ENCODE measurements at regions not wholly inside any gene's neighbourhood (a gene's known extent, or its start where the extent isn't known, plus 50 kb on each side); places are given as distances from the start of the nearest gene placed in this dataset.
"Not testable (repeated sequence)": the region's sequence is repeated elsewhere in the genome, so short reads cannot be mapped to it uniquely, and the experiment has no call there.

DNA sequence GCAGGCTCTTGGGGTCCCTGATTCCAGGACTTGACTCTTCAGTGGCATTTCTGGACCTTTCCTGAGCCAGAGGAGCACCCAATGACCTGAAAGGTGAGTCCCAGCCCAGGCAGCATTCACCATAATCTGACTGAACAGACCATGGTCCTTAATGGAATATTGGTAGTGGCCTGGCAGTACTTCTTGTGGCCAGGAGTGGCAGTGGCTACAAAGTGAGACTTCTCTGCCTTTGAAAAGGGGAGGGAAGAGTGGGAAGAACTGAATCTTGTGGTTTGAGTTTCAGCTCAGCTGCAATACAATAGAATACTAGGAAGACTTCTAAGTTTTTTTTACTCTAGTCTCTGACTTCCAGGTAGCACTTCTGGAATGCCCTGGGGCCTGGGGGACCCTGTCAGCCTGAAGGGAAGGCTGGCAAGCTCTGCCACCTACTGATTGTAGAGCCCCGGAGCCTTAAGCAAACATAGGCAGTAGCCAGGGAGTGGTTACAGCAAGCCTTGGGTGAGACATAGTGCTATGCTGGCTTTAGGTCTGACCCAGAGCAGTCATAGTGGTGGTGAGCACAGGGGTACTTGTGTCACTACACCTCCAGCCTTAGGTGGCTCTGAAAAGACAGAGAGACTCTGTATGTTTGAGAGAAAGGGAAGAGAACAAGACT lies 674.2 kb upstream of the MANEA start:
- DNase-seq: no peak

DNA sequence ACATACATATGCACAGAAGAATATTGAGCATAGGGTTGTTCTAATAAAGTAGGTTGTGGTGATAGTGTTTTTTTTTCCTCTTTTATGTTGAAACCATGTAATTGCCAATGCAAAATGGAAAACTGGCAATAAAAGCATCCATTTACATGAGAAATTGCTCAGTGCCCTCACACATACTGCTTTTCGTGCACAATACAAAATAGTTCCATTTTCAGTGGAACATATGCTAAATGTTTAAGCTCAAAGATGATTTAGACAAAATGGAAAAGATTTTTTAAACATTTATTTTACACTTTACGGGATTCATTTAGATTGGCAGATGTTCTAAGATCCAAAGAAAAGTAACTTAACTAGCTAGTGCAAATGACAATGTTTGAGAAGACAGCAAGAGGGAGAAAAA lies 678.1 kb upstream of the MANEA start:
- DNase-seq: no peak

DNA sequence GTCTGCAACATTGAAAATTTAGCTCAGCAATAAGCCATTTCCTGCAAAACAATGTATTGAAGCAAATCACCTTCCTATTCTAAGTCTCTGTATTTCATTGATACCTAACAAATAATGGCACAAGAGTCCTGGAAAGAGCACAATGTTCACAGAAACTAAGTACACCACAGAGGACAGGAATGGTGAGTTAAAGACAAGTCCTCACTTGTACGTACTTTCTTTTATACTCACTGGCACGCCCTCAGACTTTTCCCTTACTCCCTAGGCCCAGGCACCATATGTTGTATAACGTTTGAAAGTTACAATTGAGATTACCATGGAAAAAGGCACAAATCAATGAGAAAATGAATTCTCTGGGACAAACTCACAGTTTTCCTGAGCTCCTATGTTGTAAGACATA lies 683.0 kb upstream of the MANEA start:
- DNase-seq: no peak

DNA sequence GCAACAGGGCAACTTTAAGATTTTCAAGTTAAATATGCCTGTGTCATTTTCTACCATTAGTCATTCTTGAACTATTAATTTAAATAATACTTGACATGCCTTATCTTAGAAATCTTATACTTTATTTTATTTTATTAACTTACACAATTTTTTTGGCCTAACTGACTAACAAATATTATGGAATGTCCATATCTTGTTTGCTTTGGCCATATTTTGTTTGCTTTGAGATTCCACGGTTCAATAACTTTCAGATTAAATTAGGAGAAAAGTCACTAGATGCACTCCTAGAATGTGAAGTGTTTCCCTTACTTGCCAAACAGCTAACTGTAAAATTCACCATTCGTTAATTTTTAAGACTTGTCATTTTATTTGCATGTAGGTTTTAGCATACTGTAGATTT lies 684.0 kb upstream of the MANEA start:
- no peak for DNase-seq

DNA sequence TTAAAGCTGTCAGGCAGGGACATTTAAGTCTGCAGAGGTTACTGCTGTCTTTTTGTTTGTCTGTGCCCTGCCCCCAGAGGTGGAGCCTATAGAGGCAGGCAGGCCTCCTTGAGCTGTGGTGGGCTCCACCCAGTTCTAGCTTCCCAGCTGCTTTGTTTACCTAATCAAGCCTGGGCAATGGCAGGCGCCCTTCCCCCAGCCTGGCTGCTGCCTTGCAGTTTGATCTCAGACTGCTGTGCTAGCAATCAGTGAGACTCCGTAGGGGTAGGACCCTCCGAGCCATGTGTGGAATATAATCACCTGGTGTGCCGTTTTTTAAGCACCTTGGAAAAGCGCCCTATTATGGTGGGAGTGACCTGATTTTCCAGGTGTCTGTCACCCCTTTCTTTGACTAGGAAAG lies 703.5 kb upstream of the MANEA start:
- DNase-seq: not testable (repeated sequence)

DNA sequence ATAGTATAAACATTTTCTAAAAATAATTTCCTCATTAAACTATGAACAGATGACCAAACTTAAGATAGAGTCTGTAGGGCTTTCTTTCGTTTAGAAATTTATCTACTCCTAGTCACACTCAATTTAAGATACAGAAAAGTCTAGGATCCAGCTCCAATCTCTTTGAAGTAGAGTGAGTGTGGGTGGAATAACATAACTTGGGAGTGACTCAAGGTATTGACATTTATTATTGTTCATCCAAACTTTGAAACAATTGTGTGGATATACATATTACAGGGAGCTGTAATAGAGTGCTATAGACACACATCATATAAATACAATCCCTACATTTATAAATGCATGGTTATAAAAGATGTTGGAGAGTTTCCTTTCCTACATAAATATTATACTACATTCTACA lies 715.2 kb upstream of the MANEA start:
- DNase-seq: no peak

DNA sequence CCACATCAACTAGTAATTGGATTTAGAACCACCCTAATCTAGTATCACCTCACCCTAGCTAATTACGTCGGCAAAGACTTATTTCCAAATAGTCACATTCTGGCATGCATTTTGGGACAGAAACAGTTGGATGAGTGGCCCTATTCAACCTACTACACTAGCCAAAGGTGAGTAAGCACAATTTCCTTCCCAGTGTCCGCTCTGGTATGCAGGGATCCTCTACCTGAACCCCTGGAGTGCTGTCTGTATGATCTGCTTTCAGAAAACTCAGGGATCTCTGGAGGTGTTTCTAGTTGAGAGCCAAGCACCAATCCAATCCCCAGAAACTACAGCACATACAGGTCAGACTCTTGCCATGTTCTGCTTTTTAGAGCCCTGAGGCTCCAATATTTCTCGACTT lies 717.4 kb upstream of the MANEA start:
- DNase-seq: no peak

DNA sequence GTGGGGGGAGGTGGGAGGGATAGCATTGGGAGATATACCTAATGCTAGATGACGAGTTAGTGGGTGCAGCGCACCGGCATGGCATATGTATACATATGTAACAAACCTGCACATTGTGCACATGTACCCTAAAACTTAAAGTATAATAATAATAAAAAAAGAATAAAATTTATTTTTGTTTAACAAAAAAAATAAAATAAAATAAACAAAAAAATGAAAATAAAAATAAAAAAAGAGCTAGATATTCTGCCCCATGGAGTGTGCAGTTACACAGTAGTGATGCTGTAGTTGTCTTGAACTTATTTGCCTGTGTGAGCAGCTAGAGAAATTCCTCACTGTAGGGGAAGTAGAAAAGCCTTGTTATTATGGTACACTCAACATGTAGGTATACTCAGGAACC lies 720.3 kb upstream of the MANEA start:
- not testable (repeated sequence) for DNase-seq

DNA sequence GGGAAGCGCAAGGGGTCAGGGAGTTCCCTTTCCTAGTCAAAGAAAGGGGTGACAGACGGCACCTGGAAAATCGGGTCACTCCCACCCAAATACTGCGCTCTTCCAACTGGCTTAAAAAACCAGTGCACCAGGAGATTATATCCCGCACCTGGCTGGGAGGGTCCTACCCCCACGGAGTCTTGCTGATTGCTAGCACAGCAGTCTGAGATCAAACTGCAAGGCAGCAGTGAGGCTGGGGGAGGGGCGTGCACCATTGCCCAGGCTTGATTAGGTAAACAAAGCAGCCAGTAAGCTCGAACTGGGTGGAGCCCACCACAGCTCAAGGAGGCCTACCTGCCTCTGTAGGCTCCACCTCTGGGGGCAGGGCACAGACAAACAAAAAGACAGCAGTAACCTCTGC lies 726.0 kb upstream of the MANEA start:
- not testable (repeated sequence) for DNase-seq

DNA sequence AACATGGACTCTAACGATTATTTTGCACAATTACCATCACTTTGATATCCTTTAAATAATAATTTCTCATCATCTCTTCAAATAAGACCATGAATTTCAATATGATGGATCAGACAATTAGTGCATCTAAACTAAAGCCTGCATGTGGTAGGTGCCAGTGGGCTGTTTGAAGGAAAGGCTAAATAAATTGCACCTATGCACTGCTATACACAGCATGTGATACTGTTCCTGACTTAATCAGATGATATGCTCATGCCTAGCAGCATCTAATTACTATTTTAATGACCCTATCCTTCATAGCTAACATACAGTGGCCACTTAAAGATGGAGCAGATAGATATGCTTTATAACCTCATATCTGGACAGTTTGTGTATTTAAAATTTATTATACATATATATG lies 731.6 kb upstream of the MANEA start:
- DNase-seq: no peak

DNA sequence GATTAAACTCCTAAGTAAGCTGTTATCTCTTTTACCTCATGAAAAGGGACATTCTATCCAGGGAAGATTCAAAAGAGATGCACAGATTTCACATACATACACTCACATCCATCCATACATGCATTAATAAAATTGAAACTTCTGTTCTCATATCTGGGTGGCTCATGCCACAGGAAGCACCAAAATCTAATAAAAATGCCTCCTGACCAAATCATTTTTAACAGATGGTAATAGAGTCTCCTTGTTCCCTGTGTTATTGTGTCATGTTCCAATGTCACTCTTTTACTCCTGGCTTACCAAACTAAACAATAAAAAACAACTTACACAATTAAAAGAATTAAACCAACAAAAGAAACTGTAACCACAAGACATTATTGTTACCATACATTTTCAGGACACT lies 742.1 kb upstream of the MANEA start:
- no peak for DNase-seq

DNA sequence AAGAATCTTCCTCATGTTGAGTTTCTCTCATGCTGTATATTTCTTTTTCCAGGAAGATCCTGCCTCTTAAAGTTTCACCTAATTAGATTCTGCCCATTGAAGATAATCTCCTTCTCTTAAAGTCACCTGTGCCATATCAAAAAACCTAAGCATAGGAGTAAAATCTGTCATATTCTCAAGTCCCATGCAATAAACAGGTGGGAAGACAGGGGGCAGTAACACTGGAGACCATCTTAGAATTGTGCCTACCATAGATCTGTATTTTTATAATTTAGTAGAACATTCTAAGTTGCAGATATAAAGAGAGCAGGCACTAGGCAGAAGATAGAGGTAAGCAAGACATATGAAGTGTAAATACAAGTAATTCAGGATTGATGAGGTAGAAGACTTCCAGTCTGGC lies 763.5 kb upstream of the MANEA start:
- DNase-seq: no peak

DNA sequence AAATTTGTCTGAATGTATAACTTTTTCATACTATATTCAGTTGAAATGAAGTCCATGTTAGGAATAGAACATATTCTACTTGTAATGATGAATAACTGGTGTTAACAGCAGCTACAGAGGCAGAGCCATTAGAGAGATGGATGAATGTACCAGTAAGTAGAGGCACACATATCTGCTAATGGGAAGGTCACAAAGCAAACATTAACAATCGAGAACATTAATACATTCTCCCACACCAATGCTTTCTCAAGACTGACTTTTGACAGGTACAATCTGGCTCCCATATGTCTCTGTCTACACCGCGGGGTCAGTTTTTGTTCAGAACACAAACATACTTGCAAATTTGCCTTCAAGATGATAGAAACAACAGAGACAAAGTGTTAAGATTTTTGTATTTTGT lies 776.0 kb upstream of the MANEA start:
- no peak for DNase-seq

DNA sequence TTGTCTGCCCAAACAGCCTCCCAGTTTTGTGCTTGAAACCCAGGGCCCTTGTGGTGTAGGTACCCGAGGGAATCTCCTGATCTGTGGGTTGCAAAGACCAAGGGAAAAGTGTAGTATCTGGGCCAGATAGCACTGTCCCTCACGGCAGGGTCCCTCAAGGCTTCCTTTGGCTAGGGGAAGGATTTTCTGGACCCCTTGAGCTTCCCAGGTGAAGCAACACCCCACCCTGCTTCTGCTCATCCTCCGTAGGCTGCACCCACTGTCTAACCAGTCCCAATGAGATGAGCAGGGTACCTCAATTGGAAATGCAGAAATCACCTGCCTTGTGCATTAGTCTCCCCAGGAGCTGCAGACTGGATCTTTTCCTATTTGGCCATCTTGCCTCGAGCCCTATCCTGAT lies 791.8 kb upstream of the MANEA start:
- no peak for DNase-seq

DNA sequence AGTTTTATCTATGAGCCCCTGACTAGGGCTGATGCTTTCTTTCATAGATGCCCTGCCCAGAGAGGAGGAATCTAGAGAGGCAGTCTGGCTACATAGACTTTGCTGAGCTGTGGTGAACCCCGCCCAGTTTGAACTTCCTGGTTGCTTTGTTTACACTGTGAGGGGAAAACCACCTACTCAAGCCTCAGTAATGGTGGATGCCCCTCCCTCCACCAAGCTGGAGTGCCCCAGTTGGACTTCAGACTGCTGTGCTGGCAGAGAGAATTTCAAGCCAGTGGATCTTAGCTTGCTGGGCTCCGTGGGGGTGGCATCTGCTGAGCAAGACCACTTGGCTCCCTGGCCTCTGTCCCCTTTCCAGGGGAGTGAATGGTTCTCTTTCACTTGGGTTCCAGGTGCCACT lies 792.3 kb upstream of the MANEA start:
- not testable (repeated sequence) for DNase-seq

DNA sequence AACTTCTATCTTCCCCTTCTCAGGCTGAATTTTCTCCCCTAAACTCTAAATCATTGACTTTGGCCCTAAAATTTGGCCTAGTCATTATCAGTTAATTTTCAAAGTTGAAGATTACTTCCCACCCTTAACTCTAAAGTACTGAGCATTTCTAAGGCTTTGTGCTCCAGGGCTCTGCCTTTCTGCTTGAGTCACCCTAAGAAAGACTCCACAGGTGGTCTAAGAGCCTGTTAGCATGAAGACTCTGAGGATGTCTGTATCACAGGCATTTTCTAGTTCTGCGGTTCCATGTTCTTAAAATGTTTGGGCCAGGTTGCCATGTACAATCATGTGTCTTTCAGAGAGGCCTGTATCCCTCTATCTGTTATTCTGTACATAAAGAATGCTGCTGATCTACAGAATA lies 808.1 kb upstream of the MANEA start:
- no peak for DNase-seq

DNA sequence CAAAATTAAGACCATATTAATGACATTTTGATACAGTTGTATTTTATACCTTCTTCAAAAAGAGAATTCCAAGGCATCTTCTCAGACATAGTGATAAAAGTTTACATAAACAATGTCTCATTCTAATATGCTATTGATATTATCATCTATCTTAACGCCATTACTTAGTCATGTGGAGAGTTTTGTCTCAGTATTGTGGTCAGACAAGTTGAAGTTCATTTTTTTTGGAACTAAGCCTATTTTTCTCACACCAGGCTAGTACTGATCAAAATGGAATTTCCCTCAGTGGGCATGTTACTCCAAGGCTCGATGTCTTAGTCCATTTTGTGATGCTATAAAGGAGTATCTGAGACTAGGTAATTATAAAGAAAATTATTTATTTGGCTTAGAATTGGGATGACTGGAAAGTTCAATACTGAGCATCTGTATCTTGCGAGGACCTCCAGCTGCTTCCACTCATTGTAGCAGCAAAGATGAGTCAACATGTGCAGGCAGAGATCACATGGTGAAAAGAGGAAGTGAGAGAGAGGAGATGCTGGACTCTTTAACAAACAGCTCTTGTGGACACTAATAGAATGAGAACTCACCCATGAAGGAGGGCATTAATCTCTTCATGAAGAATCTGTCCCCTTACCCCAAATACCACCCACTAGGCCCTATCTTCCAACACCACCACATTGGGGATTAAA lies 825.5 kb upstream of the MANEA start:
- no peak for DNase-seq

DNA sequence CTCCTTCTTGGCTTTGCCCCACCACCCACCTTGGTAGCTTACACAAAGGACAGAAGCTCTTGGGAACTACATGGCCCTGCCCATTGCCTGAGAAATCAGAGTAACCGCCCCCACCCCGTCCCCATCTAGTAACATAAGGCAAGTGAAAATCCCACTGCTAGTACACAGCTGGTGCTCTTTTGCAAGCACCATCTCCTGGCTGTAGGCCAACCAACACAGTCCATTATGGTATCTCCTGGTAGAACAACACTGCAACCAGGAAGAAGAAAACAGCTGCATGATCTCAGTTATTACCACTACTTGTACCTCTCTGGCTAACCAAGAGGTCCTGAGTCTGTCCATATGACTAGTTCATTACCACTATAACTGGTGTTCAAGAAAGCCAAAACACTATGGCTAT lies 841.1 kb upstream of the MANEA start:
- DNase-seq: no peak

DNA sequence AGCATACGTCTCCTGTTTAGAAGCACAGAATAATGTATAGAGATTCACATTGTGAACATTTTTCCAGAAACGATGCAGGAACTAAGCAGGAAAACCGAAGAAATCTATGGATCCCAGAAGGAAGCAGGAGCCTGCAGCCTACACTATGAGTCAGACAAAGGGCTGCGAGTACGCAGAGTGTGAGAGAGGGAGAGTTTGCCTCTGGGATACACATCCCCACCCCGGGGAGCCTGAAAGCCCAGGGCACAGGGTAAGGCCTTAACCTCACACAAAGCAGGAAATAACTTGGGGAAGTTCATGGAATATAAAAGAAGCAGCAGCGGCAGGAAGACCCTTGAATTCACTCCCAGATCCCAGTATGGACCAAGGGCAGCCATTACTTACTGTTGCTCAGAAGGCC lies 842.1 kb upstream of the MANEA start:
- no peak for DNase-seq

DNA sequence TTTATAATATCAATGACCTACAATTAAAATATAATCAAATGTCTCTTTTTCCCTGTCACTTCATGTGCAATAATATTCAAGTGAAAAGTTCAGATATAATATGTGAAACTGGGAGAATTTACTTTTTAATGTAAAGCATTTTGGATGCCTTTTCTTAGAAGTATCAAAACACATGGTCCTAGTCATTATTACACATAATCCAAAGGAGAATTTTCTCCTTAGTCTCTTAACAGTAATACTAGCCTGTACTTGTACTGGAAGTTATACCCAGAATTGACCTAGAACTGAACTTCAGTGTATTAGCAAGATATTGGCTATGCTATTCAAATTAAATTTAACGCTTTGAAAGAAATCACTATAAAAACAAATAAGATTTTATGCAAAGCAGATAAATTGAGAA lies 842.6 kb upstream of the MANEA start:
- DNase-seq: no peak

DNA sequence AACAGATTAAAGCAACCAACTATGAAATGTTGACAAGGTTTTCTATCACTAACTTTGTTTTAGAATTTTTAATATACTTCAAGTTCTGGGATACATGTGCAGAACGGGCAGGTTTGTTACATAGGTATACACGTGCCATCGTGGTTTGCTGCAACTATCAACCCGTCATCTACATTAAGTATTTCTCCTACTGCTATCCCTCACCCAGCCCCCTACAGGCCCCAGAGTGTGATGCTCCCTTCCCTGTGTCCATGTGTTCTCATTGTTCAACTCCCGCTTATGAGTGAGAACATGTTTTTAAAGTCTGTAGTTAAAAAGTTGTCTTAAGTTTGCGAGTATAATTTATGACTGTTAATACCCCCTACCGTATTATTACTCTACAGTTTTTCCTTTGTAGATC lies 844.3 kb upstream of the MANEA start:
- no peak for DNase-seq

DNA sequence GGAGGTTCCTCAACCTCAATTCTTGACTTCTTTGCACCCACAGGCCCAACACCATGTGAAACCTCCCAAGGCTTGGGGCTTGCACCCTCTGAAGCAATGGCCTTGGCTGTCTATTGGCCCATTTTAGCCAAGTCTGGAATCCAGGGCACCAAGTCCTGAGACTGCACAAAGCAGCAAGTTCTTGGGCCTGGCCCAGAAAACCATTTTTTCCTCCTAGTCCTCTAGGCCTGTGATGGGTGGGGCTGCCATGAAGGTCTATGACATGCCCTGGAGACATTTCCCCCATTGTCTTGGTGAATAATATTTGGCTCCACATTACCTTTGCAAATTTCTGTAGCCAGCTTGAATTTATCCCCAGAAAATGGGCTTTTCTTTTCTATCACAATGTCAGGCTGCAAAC lies 849.6 kb upstream of the MANEA start:
- no peak for DNase-seq

DNA sequence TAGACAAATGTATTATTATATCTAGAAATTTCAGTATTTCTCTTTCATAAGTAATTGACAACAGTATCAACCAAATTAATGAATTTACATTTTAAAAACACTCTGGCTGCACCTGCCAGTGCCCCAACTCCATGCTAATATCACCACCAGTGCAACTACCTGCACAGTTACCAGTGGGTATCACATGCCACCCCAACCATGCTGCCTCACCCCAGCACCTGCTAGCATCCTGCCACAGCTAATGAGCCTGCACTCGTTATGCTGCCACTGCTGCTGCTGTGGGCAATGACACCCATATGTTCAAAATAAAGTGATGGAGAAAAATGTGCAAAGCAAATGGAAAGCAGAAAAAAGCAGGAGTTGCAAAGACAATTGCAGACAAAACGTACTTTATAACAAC lies 855.9 kb upstream of the MANEA start:
- DNase-seq: no peak

DNA sequence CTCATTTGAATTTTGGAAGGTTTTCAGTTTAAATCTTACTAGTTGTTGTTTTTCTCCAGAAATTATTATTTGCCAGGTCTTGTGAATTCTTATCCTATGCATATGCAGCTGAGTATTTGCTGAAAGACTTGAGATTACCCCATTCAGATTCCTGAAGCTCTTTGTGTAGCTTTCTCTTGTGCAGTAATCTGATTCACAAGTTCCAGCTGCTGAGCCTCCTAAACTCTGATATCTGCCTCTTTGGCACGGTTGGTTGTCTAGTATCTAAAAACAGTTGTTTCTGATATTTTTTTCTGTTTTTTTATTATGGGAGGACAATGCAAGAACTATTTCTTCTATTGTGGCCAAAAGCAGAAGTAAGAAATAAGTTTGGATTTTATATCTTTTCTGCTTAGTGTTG lies 863.9 kb upstream of the MANEA start:
- no peak for DNase-seq

DNA sequence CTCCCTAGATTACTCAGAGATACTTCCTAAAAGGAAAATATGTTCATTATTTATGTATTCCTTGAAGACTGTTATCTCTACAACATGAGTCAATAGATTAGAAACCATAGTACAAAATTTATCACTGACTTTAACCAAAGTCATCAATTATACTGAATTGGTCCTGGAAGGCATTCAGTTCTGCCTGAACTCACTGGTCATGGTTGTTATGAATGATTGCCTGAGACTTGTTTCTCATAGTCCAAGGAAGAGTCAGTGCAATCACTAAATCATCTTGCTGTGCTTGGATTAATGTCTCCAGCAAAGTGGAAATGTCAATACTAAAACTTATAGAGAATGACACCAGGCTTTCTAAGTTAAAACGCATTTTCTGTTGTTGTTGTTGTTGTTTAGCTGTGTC lies 878.6 kb upstream of the MANEA start:
- no peak for DNase-seq

Measured in skin of body (tissue), 1 donor.